ENCODE measurements at regions not wholly inside any gene's neighbourhood (a gene's known extent, or its start where the extent isn't known, plus 50 kb on each side); places are given as distances from the start of the nearest gene placed in this dataset.

- peak; percentile 36 for DNase-seq (ENCODE audit: low read depth)
- H3K4me3 ChIP-seq (ENCODE audit: low read depth, low read length), result no peak overlapping the region
- TF ChIP-seq CTCF (IDR thresholded peaks at IDR 0.05; ENCODE audit: insufficient read depth, low read length), result no peak
Measured at GRCh38 chr6:74939721-74940620, 265.9 kb downstream of the COL12A1 start.

GRCh38 chr6:74939151-74939708 is 266.6 kb downstream of the COL12A1 start:
- H3K4me3 ChIP-seq (ENCODE audit: low read depth, low read length), result no peak overlapping the region
- no peak for DNase-seq (ENCODE audit: low read depth)
- TF ChIP-seq CTCF (IDR thresholded peaks at IDR 0.05; ENCODE audit: insufficient read depth, low read length), result no peak

- TF ChIP-seq CTCF (IDR thresholded peaks at IDR 0.05; ENCODE audit: insufficient read depth, low read length), result no peak
- no peak overlapping the region for H3K4me3 ChIP-seq (ENCODE audit: low read depth, low read length)
- DNase-seq (ENCODE audit: low read depth), result no peak
Measured at GRCh38 chr6:74937936-74938335, 267.9 kb downstream of the COL12A1 start.

GRCh38 chr6:74936886-74937285 is 269.0 kb downstream of the COL12A1 start:
- DNase-seq (ENCODE audit: low read depth), result no peak
- H3K4me3 ChIP-seq (ENCODE audit: low read depth, low read length), result no peak overlapping the region
- TF ChIP-seq CTCF (IDR thresholded peaks at IDR 0.05; ENCODE audit: insufficient read depth, low read length), result no peak

- no peak for TF ChIP-seq CTCF (IDR thresholded peaks at IDR 0.05; ENCODE audit: insufficient read depth, low read length)
- peak; percentile 50 for DNase-seq (ENCODE audit: low read depth)
- no peak overlapping the region for H3K4me3 ChIP-seq (ENCODE audit: low read depth, low read length)
Measured at GRCh38 chr6:74932232-74932888, 273.5 kb downstream of the COL12A1 start.

GRCh38 chr6:74931558-74931957 is 274.3 kb downstream of the COL12A1 start:
- no peak for TF ChIP-seq CTCF (IDR thresholded peaks at IDR 0.05; ENCODE audit: insufficient read depth, low read length)
- peak; percentile 95 for DNase-seq (ENCODE audit: low read depth)
- H3K4me3 ChIP-seq (ENCODE audit: low read depth, low read length), result no peak overlapping the region

Data from fibroblast of the aortic adventitia (primary cell).